ENCODE measurements at regions not wholly inside any gene's neighbourhood (a gene's known extent, or its start where the extent isn't known, plus 50 kb on each side); places are given as distances from the start of the nearest gene placed in this dataset.

DNA sequence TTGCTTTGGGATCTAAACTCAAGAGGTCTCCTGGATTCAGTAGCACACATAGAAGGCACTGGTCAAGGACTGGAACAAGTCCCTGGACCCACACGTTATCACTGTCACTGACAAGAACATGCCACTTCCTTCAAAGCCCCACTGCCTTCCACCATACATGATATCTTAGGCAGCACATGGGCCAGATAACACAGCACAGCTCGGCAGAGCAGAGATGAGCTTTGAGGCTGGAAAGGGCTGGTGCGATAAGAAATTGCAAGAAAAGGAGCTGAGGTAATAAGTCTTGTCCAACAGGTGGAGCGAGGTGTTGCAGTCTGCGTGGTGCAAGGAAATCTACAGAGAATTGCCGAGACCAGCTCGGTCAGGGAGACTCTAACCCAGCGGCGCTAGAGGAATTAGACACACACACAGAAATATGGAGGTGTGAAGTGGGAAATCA, 139.8 kb upstream of the CDK13 start (continued):
- TF ChIP-seq, protein P1, sequence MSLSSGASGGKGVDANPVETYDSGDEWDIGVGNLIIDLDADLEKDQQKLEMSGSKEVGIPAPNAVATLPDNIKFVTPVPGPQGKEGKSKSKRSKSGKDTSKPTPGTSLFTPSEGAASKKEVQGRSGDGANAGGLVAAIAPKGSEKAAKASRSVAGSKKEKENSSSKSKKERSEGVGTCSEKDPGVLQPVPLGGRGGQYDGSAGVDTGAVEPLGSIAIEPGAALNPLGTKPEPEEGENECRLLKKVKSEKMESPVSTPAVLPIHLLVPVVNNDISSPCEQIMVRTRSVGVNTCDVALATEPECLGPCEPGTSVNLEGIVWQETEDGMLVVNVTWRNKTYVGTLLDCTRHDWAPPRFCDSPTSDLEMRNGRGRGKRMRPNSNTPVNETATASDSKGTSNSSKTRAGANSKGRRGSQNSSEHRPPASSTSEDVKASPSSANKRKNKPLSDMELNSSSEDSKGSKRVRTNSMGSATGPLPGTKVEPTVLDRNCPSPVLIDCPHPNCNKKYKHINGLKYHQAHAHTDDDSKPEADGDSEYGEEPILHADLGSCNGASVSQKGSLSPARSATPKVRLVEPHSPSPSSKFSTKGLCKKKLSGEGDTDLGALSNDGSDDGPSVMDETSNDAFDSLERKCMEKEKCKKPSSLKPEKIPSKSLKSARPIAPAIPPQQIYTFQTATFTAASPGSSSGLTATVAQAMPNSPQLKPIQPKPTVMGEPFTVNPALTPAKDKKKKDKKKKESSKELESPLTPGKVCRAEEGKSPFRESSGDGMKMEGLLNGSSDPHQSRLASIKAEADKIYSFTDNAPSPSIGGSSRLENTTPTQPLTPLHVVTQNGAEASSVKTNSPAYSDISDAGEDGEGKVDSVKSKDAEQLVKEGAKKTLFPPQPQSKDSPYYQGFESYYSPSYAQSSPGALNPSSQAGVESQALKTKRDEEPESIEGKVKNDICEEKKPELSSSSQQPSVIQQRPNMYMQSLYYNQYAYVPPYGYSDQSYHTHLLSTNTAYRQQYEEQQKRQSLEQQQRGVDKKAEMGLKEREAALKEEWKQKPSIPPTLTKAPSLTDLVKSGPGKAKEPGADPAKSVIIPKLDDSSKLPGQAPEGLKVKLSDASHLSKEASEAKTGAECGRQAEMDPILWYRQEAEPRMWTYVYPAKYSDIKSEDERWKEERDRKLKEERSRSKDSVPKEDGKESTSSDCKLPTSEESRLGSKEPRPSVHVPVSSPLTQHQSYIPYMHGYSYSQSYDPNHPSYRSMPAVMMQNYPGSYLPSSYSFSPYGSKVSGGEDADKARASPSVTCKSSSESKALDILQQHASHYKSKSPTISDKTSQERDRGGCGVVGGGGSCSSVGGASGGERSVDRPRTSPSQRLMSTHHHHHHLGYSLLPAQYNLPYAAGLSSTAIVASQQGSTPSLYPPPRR (CRISPR knock-in tag; IDR thresholded peaks at IDR 0.05; ENCODE audit: borderline replicate concordance): peak; percentile 83; the same call in 1 of the 2 replicates
- TF ChIP-seq ZNF143 (CRISPR knock-in tag; IDR thresholded peaks at IDR 0.05) (no peak), BRD4 (IDR thresholded peaks at IDR 0.05) (no peak), ZNF76 (CRISPR knock-in tag; IDR thresholded peaks at IDR 0.05; ENCODE audit: borderline replicate concordance) (0 out of 2 replicates have a peak, but pooled peaks have one; percentile 28), ZNF561 (CRISPR knock-in tag; conservative IDR thresholded peaks at IDR 0.05) (no peak), ZNF384 (IDR thresholded peaks at IDR 0.05; ENCODE audit: low read depth, low read length) (no peak), NONO (IDR thresholded peaks at IDR 0.05; ENCODE audit: low read depth in 2 of 2, low read length in 1 of 2) (no peak; a peak in 1 of 4 replicates), CEBPG (CRISPR knock-in tag; IDR thresholded peaks at IDR 0.05) (peak; percentile 55; the same call in 1 of the 2 replicates), CEBPG (tag; conservative IDR thresholded peaks at IDR 0.05 in 1 of 2, IDR thresholded peaks at IDR 0.05 in 1 of 2) (no peak), ZNF695 (CRISPR knock-in tag; IDR thresholded peaks at IDR 0.05) (no peak), ZBTB17 (CRISPR knock-in tag; IDR thresholded peaks at IDR 0.05) (0 out of 2 replicates have a peak, but pooled peaks have one; percentile 58), NR1H2 (CRISPR knock-in tag; IDR thresholded peaks at IDR 0.05) (no peak), ZNF551 (CRISPR knock-in tag; IDR thresholded peaks at IDR 0.05) (no peak), RUNX1 (IDR thresholded peaks at IDR 0.05; ENCODE audit: low read depth) (peak; percentile 82; the same call in 1 of the 2 replicates), CXXC5 (CRISPR knock-in tag; IDR thresholded peaks at IDR 0.05) (peak; percentile 82), U2AF2 (optimal IDR thresholded peaks at IDR 0.05; ENCODE audit: low read depth, low read length) (no peak)
- TF ChIP-seq, protein P2, sequence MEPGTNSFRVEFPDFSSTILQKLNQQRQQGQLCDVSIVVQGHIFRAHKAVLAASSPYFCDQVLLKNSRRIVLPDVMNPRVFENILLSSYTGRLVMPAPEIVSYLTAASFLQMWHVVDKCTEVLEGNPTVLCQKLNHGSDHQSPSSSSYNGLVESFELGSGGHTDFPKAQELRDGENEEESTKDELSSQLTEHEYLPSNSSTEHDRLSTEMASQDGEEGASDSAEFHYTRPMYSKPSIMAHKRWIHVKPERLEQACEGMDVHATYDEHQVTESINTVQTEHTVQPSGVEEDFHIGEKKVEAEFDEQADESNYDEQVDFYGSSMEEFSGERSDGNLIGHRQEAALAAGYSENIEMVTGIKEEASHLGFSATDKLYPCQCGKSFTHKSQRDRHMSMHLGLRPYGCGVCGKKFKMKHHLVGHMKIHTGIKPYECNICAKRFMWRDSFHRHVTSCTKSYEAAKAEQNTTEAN (CRISPR knock-in tag; IDR thresholded peaks at IDR 0.05): no peak
- TF ChIP-seq, protein P3, sequence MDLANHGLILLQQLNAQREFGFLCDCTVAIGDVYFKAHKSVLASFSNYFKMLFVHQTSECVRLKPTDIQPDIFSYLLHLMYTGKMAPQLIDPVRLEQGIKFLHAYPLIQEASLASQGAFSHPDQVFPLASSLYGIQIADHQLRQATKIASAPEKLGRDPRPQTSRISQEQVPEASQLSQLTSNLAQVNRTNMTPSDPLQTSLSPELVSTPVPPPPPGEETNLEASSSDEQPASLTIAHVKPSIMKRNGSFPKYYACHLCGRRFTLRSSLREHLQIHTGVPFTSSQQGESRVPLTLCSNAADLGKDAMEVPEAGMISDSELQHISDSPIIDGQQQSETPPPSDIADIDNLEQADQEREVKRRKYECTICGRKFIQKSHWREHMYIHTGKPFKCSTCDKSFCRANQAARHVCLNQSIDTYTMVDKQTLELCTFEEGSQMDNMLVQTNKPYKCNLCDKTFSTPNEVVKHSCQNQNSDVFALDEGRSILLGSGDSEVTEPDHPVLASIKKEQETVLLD (IDR thresholded peaks at IDR 0.05): peak; percentile 69; the same call in 1 of the 2 replicates
- TF ChIP-seq, protein P4, sequence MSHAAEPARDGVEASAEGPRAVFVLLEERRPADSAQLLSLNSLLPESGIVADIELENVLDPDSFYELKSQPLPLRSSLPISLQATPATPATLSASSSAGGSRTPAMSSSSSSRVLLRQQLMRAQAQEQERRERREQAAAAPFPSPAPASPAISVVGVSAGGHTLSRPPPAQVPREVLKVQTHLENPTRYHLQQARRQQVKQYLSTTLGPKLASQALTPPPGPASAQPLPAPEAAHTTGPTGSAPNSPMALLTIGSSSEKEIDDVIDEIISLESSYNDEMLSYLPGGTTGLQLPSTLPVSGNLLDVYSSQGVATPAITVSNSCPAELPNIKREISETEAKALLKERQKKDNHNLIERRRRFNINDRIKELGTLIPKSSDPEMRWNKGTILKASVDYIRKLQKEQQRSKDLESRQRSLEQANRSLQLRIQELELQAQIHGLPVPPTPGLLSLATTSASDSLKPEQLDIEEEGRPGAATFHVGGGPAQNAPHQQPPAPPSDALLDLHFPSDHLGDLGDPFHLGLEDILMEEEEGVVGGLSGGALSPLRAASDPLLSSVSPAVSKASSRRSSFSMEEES (CRISPR knock-in tag; IDR thresholded peaks at IDR 0.05): no peak

Data from K562 (cell line).